CD14-positive monocyte (primary cell): ENCODE measurements at regions not wholly inside any gene's neighbourhood (a gene's known extent, or its start where the extent isn't known, plus 50 kb on each side); places are given as distances from the start of the nearest gene placed in this dataset.

Experiments used
- DNase-seq, 3 donors: peaks; one replicate each; pipeline ENCODE4 v3.0.0-alpha.2; 2011 to 2022
- H2AFZ ChIP-seq: 2 replicates; pipeline ENCODE4 v1.6.0; 2012; ENCODE audit warnings: mild to moderate bottlenecking, low read depth, low read length, inconsistent platforms; ENCODE audit not compliant: insufficient read depth, poor library complexity, severe bottlenecking
- H3K27ac ChIP-seq, 2 donors: 1 replicate in 1 of 2; 2 replicates in 1 of 2; pipeline ENCODE4 v1.5.1; 2012 to 2013; ENCODE audit warnings: low read length in 2 of 2, control low read depth in 1 of 2, inconsistent platforms in 1 of 2, low read depth in 1 of 2, mild to moderate bottlenecking in 1 of 2
- H3K27me3 ChIP-seq, 2 donors: one replicate each; pipeline versions ENCODE4 v1.6.0 to v1.6.1; 2011 to 2013; ENCODE audit warnings: low read length in 2 of 2; ENCODE audit not compliant: control insufficient read depth in 2 of 2, insufficient read depth in 2 of 2
- H3K36me3 ChIP-seq, 2 donors: replicated peaks in 1 of 2; 1 replicate in 1 of 2; 2 replicates in 1 of 2; pipeline versions ENCODE4 v1.5.1 to v1.6.1; 2012 to 2013; ENCODE audit warnings: low read length in 2 of 2, control low read depth in 1 of 2, inconsistent platforms in 1 of 2, mild to moderate bottlenecking in 1 of 2; ENCODE audit not compliant: insufficient read depth in 2 of 2, control insufficient read depth in 1 of 2
- H3K4me1 ChIP-seq, 2 donors: 1 replicate in 1 of 2; 2 replicates in 1 of 2; pipeline versions ENCODE4 v1.5.1 to v1.6.1; 2012 to 2013; ENCODE audit warnings: low read length in 2 of 2, control low read depth in 1 of 2, inconsistent platforms in 1 of 2, mild to moderate bottlenecking in 1 of 2, moderate library complexity in 1 of 2; ENCODE audit not compliant: insufficient read depth in 2 of 2, control insufficient read depth in 1 of 2
- H3K4me2 ChIP-seq: replicated peaks from 2 replicates; pipeline ENCODE3; 2012; ENCODE audit warnings: low read length, moderate library complexity, mild to moderate bottlenecking; ENCODE audit not compliant: poor library complexity, severe bottlenecking; ENCODE audit errors: extremely low read depth
- H3K4me3 ChIP-seq, 3 experiments: fragments of 200-600 bp in 1 of 3; sonication (generic) in 1 of 3; replicated peaks in 1 of 3; 1 replicate in 2 of 3; 2 replicates in 1 of 3; pipeline ENCODE4 v1.5.1; 2011 to 2013; ENCODE audit warnings: low read length in 3 of 3, mild to moderate bottlenecking in 3 of 3, control low read depth in 2 of 3, low read depth in 2 of 3, inconsistent platforms in 1 of 3, moderate library complexity in 1 of 3
- H3K79me2 ChIP-seq: 2 replicates; pipeline ENCODE4 v1.6.0; 2012; ENCODE audit warnings: mild to moderate bottlenecking, control low read depth, inconsistent platforms, low read length, moderate library complexity; ENCODE audit not compliant: insufficient read depth
- H3K9ac ChIP-seq: 2 replicates; pipeline ENCODE4 v1.6.0; 2017; ENCODE audit warnings: low read length, mild to moderate bottlenecking; ENCODE audit not compliant: insufficient read depth, poor library complexity, severe bottlenecking
- H3K9me3 ChIP-seq, 2 donors: replicated peaks in 1 of 2; 1 replicate in 1 of 2; 2 replicates in 1 of 2; pipeline versions ENCODE4 v1.5.1 to v1.6.1; 2012 to 2013; ENCODE audit warnings: low read length in 2 of 2, control low read depth in 1 of 2; ENCODE audit not compliant: control insufficient read depth in 1 of 2, insufficient read depth in 1 of 2
- H4K20me1 ChIP-seq: 2 replicates; pipeline ENCODE4 v1.6.0; 2012; ENCODE audit warnings: mild to moderate bottlenecking, low read length, control low read depth, moderate library complexity; ENCODE audit not compliant: insufficient read depth
- H3K27ac Mint-ChIP-seq, 7 donors: one replicate each; pipeline ENCODE4 v1.8.0; 2020; ENCODE audit warnings: mild to moderate bottlenecking in 7 of 7, mixed read lengths in 7 of 7, moderate library complexity in 6 of 7, inconsistent platforms in 2 of 7
- H3K27me3 Mint-ChIP-seq, 3 donors: one replicate each; pipeline ENCODE4 v1.8.0; 2021 to 2022; ENCODE audit warnings: low read depth in 3 of 3, mild to moderate bottlenecking in 3 of 3, mixed read lengths in 3 of 3, moderate library complexity in 3 of 3, inconsistent platforms in 1 of 3
- H3K36me3 Mint-ChIP-seq, 2 donors: one replicate each; pipeline ENCODE4 v1.8.0; 2020; ENCODE audit warnings: mixed read lengths in 2 of 2, inconsistent platforms in 1 of 2, mild to moderate bottlenecking in 1 of 2
- H3K4me1 Mint-ChIP-seq: one replicate; pipeline ENCODE4 v1.8.0; 2020; ENCODE audit warnings: mild to moderate bottlenecking, mixed read lengths
- H3K4me3 Mint-ChIP-seq, 2 donors: one replicate each; pipeline ENCODE4 v1.8.0; 2020; ENCODE audit warnings: mild to moderate bottlenecking in 2 of 2, mixed read lengths in 2 of 2, moderate library complexity in 1 of 2
- H3K9me3 Mint-ChIP-seq, 7 donors: one replicate each; pipeline ENCODE4 v1.8.0; 2020 to 2022; ENCODE audit warnings: mixed read lengths in 7 of 7, mild to moderate bottlenecking in 6 of 7, moderate library complexity in 6 of 7, inconsistent platforms in 2 of 7
- CTCF ChIP-seq: fragments of 200-600 bp; IDR thresholded peaks from one replicate; pipeline ENCODE4 v1.8.0; 2022; ENCODE audit warnings: antibody characterized with exemption, mild to moderate bottlenecking
- WGBS: methylation state at CpG from one replicate; pipeline ENCODE4 v1.1.5; 2013; ENCODE audit warnings: missing lambda C conversion rate; ENCODE audit not compliant: insufficient coverage; 5-methylcytosine and 5-hydroxymethylcytosine counted together
- intact Hi-C, 2 donors: fragments of 100-400 bp; cut with micrococcal nuclease; formaldehyde crosslinking; loops; one replicate each; pipeline versions ENCODE4 v1.15.0 to v1.15.1; 2023

DNA sequence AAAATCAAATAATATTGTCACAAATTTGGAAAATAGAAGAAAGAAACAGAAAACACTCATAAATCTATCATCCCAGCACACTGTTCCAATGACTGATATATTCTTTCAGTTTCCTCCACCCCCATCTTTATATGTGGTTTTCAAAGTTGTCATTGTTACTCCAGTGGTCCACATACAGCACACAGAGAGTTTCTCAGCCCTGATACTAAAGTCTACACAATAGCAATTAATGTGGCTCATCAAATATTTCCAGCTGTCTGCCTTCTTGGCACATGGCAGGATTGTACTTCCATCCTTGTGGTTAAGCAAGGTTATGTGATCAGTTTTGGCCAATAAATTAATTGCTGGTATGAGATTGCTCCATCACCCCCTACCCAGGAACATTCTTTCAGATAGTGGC lies 221.7 kb downstream of the PDCD6IP start:
- H3K9ac ChIP-seq: no peak overlapping the region
- intact Hi-C loops: no loop called here

DNA sequence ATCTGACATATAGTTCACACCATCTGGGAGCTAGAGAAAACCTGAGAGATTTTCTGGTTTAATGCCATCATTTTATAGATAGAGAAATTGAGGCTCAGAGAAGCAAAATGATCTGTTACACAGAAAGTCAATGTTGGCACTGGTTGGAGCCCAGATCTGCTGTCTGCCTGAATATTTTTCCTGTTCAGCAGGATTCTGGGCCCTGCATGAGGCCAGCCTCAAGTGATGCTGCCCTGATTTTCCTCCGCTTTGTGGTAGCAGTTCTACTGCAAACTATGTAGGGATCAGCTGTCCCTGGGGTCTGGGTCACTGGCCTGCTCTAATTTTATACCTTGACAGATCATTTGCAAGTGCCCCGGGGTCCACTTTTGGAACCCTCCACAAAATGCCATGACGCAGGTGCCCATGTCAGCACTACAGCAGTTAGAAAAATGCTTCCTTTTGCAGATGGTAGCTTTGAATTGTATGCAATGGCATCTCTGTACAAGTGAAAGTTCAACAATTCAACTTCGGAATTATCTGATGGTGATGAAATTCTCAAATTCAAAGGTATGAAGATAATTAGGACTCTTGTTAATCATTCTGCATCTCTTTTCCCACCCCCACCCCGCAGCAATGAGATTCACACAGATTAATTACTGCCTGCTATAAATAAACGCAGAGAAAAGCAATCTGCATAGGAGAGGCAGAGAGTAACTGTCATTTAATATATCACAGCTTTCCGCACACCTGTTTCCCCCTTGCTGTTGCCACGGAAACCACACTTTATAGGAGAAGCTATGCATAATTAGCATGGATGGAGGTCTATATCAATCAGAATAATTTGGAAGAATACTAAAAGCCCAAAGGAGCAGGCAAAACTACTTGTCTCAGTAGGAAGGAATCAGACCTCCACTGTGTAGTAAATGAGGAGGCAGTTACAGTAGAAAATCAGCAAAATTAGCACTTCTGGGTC lies 222.6 kb downstream of the PDCD6IP start:
- H3K36me3 Mint-ChIP-seq: no peaks in the 10 kb centered on the region
- no peak overlapping the region for H3K9ac ChIP-seq
- H3K4me3 ChIP-seq: no peak overlapping the region
- H3K79me2 ChIP-seq: no peaks in the 10 kb centered on the region
- H2AFZ ChIP-seq: no peak overlapping the region
- H3K9me3 Mint-ChIP-seq: peaks cover 0 to 4% (median 1%) of the 10 kb centered on the region in 7 donors
- 90% methylated on average over 1 of the region's 8 CpGs for WGBS
- no peaks in the 10 kb centered on the region for H3K9me3 ChIP-seq
- H3K36me3 ChIP-seq: no peaks in the 10 kb centered on the region
- no peak for TF ChIP-seq CTCF
- H4K20me1 ChIP-seq: no peaks in the 10 kb centered on the region
- H3K4me2 ChIP-seq: no peak overlapping the region
- no peak overlapping the region for H3K4me3 Mint-ChIP-seq
- DNase-seq: no peak
- intact Hi-C loops: no loop called here
- H3K27ac ChIP-seq: no peak overlapping the region
- H3K27me3 Mint-ChIP-seq: peaks cover 0 to 1% (median 0%) of the 10 kb centered on the region in 3 donors
- no peaks in the 10 kb centered on the region for H3K27me3 ChIP-seq
- no peak overlapping the region for H3K27ac Mint-ChIP-seq
- H3K4me1 Mint-ChIP-seq: peaks cover 56% of the 10 kb centered on the region
- peaks cover 23 to 29% of the 10 kb centered on the region in 2 donors for H3K4me1 ChIP-seq

More for the DNA sequence above, 221.7 kb downstream of the PDCD6IP start:
- H3K9me3 Mint-ChIP-seq: peaks cover 0 to 4% (median 1%) of the 10 kb centered on the region in 7 donors
- Histone ChIP-seq H3K79me2 (no peaks in the 10 kb centered on the region), H3K9me3 (no peaks in the 10 kb centered on the region), H4K20me1 (no peaks in the 10 kb centered on the region), H3K4me3 (no peak overlapping the region), H3K27me3 (no peaks in the 10 kb centered on the region), H2AFZ (no peak overlapping the region), H3K36me3 (no peaks in the 10 kb centered on the region), H3K27ac (no peak overlapping the region), H3K4me2 (no peak overlapping the region), H3K4me1 (peaks cover 23 to 29% of the 10 kb centered on the region in 2 donors)
- no peak overlapping the region for H3K27ac Mint-ChIP-seq
- peaks cover 58% of the 10 kb centered on the region for H3K4me1 Mint-ChIP-seq
- no peaks in the 10 kb centered on the region for H3K36me3 Mint-ChIP-seq
- no peak for TF ChIP-seq CTCF
- DNase-seq: no peak
- no peak overlapping the region for H3K4me3 Mint-ChIP-seq
- H3K27me3 Mint-ChIP-seq: peaks cover 0 to 1% (median 0%) of the 10 kb centered on the region in 3 donors
